ENCODE measurements at regions not wholly inside any gene's neighbourhood (a gene's known extent, or its start where the extent isn't known, plus 50 kb on each side); places are given as distances from the start of the nearest gene placed in this dataset.

DNA sequence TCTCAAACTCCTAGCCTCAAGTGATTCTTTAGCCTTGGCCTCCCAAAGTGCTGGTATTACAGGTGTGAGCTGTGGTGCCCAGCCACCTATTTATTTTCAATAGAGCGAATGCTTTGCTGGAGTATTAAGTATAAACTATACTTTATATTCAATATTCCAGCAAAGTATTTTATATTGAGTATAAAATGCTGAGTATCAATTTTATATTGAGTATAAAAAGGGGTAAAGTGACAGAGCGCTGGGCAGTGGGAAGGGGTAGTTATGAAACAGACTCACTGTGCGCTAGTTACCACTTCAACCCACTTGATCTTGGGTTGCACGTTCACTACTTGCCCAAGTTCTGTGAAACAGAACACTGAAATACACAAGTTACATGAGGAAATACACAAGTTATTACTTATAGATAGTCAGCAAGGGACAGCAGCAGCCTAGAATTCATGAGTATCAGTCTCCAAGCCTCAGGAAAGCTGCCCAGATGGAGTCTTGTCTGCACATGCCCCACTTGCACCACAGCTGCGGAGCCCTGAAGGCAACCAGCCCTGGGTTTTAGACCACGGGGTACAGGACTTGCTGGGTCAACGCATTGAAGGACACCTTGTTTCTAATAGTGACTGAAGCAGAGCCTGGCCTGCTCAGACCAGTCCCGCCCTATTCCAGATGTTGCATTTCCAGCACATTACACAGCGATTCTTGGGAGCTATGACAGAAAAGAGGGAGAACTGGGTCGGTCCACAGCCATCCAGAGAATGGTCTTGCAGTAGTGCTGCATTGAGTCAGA is 51.6 kb upstream of the SYT13 start:
- intact Hi-C loops (cut with DNase I; ENCODE audit: low total_unique reads), result loop anchor here (10.0 kb wide), 1 partner anchor 413 kb away; no protein-coding TSS in a partner anchor
- WGBS, 5 donors, result 87 to 95% (median 92%) methylated on average over 9 to 10 of the region's 10 CpGs
- Histone ChIP-seq H3K36me3 (no peaks in the 10 kb centered on the region), H3K4me3 (no peak overlapping the region), H3K27me3 (replicated peaks in 1 of 7) (peaks cover 0 to 12% (median 0%) of the 10 kb centered on the region in 7 donors), H3K9me3 (no peaks in the 10 kb centered on the region), H3K27ac (no peak overlapping the region), H3K4me1 (peaks cover 0 to 23% (median 15%) of the 10 kb centered on the region in 6 donors)
- no peak for TF ChIP-seq POLR2A (IDR thresholded peaks at IDR 0.05)
- TF ChIP-seq, protein P1, sequence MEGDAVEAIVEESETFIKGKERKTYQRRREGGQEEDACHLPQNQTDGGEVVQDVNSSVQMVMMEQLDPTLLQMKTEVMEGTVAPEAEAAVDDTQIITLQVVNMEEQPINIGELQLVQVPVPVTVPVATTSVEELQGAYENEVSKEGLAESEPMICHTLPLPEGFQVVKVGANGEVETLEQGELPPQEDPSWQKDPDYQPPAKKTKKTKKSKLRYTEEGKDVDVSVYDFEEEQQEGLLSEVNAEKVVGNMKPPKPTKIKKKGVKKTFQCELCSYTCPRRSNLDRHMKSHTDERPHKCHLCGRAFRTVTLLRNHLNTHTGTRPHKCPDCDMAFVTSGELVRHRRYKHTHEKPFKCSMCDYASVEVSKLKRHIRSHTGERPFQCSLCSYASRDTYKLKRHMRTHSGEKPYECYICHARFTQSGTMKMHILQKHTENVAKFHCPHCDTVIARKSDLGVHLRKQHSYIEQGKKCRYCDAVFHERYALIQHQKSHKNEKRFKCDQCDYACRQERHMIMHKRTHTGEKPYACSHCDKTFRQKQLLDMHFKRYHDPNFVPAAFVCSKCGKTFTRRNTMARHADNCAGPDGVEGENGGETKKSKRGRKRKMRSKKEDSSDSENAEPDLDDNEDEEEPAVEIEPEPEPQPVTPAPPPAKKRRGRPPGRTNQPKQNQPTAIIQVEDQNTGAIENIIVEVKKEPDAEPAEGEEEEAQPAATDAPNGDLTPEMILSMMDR (IDR thresholded peaks at IDR 0.05 in 8 of 11, conservative IDR thresholded peaks at IDR 0.05 in 3 of 11), result no peak
- TF ChIP-seq POLR2AphosphoS5 (IDR thresholded peaks at IDR 0.05), result no peak
- no peak for DNase-seq

DNA sequence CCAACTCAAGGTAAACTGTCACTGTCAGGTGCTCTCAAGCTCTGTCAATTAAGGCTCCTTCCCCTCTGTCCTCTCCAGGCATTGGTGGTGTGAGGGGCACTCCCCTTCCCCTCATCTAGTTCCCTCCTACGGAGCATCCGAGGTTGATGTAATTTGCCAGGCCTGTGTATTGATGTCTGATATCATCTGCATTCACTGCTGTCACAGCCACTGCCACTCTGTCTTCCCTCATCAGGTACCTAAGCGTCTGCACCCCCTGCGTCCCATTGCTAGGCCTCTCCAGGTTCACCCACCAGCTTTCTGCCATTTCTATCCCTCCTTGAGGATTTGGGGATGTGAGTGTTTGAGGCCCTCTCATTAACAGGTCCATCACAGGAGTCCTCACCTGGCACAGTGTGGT is 50.0 kb upstream of the SYT13 start:
- Histone ChIP-seq H3K27me3 (replicated peaks in 1 of 7) (peaks cover 0 to 7% (median 0%) of the 10 kb centered on the region in 7 donors), H3K9me3 (no peaks in the 10 kb centered on the region), H3K4me3 (no peak overlapping the region), H3K27ac (no peak overlapping the region), H3K36me3 (no peaks in the 10 kb centered on the region), H3K4me1 (peaks cover 0 to 30% (median 17%) of the 10 kb centered on the region in 6 donors)
- TF ChIP-seq POLR2A (IDR thresholded peaks at IDR 0.05), result no peak
- no peak for TF ChIP-seq POLR2AphosphoS5 (IDR thresholded peaks at IDR 0.05)
- TF ChIP-seq, protein P1 (IDR thresholded peaks at IDR 0.05 in 8 of 11, conservative IDR thresholded peaks at IDR 0.05 in 3 of 11), result no peak
- 82 to 97% (median 87%) methylated on average over 4 of the region's 4 CpGs for WGBS, 5 donors
- no peak for DNase-seq
- intact Hi-C loops (cut with DNase I; ENCODE audit: low total_unique reads), result loop anchor here (10.0 kb wide), 1 partner anchor 411 kb away; no protein-coding TSS in a partner anchor

Small RNAs in the stretch of these regions (small RNA-seq; reads per million reads assigned to genes)
- gene AC103855.4, result 0 reads per million in 4 donors
